ENCODE measurements at regions not wholly inside any gene's neighbourhood (a gene's known extent, or its start where the extent isn't known, plus 50 kb on each side); places are given as distances from the start of the nearest gene placed in this dataset.

DNA sequence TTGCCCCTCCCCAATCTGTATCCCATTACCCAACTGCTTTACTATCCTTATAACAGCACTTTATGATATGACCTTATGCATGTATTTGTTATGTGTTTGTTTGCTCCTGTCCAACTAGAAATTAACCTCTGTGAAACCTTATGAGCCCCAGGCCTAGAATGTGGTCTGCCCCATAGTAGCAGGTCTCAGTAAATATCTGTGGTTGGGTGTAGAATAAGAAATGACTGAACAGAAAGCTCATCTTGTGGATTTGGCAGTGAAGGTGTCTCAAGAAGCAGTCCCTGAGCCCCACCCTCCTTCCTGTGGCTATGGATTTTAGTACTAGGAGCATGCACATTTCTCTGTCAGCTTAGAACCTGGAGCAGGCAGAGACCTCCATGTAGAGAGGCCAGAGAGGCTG, 229.0 kb upstream of the LCORL start:
- Histone ChIP-seq H3K27me3 (ENCODE audit: insufficient read depth, poor library complexity, severe bottlenecking) (no peaks in the 10 kb centered on the region), H3K4me3 (replicated peaks; ENCODE audit: insufficient read depth, low read length) (no peak overlapping the region), H3K27ac (replicated peaks) (no peak overlapping the region)
- no peak for DNase-seq (ENCODE audit: low read depth in 1 of 2, low spot score in 1 of 2)
- TF ChIP-seq GABPA (IDR thresholded peaks at IDR 0.05; ENCODE audit: low read depth) (no peak), POLR2AphosphoS5 (IDR thresholded peaks at IDR 0.05; ENCODE audit: low read depth) (no peak), SPI1 (IDR thresholded peaks at IDR 0.05; ENCODE audit: borderline replicate concordance, low read depth) (no peak)
- TF ChIP-seq, protein P1, sequence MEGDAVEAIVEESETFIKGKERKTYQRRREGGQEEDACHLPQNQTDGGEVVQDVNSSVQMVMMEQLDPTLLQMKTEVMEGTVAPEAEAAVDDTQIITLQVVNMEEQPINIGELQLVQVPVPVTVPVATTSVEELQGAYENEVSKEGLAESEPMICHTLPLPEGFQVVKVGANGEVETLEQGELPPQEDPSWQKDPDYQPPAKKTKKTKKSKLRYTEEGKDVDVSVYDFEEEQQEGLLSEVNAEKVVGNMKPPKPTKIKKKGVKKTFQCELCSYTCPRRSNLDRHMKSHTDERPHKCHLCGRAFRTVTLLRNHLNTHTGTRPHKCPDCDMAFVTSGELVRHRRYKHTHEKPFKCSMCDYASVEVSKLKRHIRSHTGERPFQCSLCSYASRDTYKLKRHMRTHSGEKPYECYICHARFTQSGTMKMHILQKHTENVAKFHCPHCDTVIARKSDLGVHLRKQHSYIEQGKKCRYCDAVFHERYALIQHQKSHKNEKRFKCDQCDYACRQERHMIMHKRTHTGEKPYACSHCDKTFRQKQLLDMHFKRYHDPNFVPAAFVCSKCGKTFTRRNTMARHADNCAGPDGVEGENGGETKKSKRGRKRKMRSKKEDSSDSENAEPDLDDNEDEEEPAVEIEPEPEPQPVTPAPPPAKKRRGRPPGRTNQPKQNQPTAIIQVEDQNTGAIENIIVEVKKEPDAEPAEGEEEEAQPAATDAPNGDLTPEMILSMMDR (IDR thresholded peaks at IDR 0.05; ENCODE audit: insufficient read depth, low read length) = no peak
- TF ChIP-seq, protein P2, sequence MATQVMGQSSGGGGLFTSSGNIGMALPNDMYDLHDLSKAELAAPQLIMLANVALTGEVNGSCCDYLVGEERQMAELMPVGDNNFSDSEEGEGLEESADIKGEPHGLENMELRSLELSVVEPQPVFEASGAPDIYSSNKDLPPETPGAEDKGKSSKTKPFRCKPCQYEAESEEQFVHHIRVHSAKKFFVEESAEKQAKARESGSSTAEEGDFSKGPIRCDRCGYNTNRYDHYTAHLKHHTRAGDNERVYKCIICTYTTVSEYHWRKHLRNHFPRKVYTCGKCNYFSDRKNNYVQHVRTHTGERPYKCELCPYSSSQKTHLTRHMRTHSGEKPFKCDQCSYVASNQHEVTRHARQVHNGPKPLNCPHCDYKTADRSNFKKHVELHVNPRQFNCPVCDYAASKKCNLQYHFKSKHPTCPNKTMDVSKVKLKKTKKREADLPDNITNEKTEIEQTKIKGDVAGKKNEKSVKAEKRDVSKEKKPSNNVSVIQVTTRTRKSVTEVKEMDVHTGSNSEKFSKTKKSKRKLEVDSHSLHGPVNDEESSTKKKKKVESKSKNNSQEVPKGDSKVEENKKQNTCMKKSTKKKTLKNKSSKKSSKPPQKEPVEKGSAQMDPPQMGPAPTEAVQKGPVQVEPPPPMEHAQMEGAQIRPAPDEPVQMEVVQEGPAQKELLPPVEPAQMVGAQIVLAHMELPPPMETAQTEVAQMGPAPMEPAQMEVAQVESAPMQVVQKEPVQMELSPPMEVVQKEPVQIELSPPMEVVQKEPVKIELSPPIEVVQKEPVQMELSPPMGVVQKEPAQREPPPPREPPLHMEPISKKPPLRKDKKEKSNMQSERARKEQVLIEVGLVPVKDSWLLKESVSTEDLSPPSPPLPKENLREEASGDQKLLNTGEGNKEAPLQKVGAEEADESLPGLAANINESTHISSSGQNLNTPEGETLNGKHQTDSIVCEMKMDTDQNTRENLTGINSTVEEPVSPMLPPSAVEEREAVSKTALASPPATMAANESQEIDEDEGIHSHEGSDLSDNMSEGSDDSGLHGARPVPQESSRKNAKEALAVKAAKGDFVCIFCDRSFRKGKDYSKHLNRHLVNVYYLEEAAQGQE (IDR thresholded peaks at IDR 0.05; ENCODE audit: insufficient replicate concordance, low read depth) = no peak

- TF ChIP-seq POLR2AphosphoS5 (IDR thresholded peaks at IDR 0.05; ENCODE audit: low read depth) = no peak
- TF ChIP-seq, protein P1 (IDR thresholded peaks at IDR 0.05; ENCODE audit: insufficient read depth, low read length) = no peak
- TF ChIP-seq SPI1 (IDR thresholded peaks at IDR 0.05; ENCODE audit: borderline replicate concordance, low read depth) = no peak
- TF ChIP-seq, protein P2 (IDR thresholded peaks at IDR 0.05; ENCODE audit: insufficient replicate concordance, low read depth) = no peak
- no peak for TF ChIP-seq GABPA (IDR thresholded peaks at IDR 0.05; ENCODE audit: low read depth)
- Histone ChIP-seq H3K4me3 (replicated peaks; ENCODE audit: insufficient read depth, low read length) (no peak overlapping the region), H3K27ac (replicated peaks) (no peak overlapping the region), H3K27me3 (ENCODE audit: insufficient read depth, poor library complexity, severe bottlenecking) (no peaks in the 10 kb centered on the region)
- DNase-seq (ENCODE audit: low read depth in 1 of 2, low spot score in 1 of 2) = no peak
These were observed 227.1 kb upstream of the LCORL start for GRCh38 chr4:18248611-18249010.

GRCh38 chr4:18247189-18247588, 225.6 kb upstream of the LCORL start:
- Histone ChIP-seq H3K4me3 (replicated peaks; ENCODE audit: insufficient read depth, low read length) (no peak overlapping the region), H3K27ac (replicated peaks) (no peak overlapping the region), H3K27me3 (ENCODE audit: insufficient read depth, poor library complexity, severe bottlenecking) (no peaks in the 10 kb centered on the region)
- no peak for DNase-seq (ENCODE audit: low read depth in 1 of 2, low spot score in 1 of 2)
- TF ChIP-seq, protein P2 (IDR thresholded peaks at IDR 0.05; ENCODE audit: insufficient replicate concordance, low read depth) = no peak
- no peak for TF ChIP-seq SPI1 (IDR thresholded peaks at IDR 0.05; ENCODE audit: borderline replicate concordance, low read depth)
- no peak for TF ChIP-seq GABPA (IDR thresholded peaks at IDR 0.05; ENCODE audit: low read depth)
- no peak for TF ChIP-seq POLR2AphosphoS5 (IDR thresholded peaks at IDR 0.05; ENCODE audit: low read depth)
- TF ChIP-seq, protein P1 (IDR thresholded peaks at IDR 0.05; ENCODE audit: insufficient read depth, low read length) = no peak

Data from HL-60 (cell line).